ENCODE measurements at regions not wholly inside any gene's neighbourhood (a gene's known extent, or its start where the extent isn't known, plus 50 kb on each side); places are given as distances from the start of the nearest gene placed in this dataset.

DNA sequence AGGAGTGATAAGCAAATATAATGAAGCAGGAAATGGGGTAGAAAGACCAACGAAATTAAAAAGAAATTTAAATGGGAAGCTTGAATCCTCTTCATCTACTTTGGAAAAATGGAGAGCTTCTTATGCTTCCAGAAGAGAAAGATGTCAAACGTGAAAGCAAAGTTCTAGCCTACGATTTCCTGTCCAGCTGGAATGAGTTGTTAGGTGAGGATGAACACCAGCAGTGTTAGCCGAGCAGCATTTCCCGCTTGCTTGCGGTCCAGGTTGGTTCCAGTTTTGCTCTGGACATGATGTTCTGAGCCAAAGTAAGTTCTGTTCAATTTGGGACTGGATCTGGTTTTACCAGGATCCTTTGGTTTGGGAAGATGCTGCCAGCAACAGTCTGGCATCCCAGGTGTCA, 78.9 kb downstream of the DACT1 start:
- TF ChIP-seq, protein P1, sequence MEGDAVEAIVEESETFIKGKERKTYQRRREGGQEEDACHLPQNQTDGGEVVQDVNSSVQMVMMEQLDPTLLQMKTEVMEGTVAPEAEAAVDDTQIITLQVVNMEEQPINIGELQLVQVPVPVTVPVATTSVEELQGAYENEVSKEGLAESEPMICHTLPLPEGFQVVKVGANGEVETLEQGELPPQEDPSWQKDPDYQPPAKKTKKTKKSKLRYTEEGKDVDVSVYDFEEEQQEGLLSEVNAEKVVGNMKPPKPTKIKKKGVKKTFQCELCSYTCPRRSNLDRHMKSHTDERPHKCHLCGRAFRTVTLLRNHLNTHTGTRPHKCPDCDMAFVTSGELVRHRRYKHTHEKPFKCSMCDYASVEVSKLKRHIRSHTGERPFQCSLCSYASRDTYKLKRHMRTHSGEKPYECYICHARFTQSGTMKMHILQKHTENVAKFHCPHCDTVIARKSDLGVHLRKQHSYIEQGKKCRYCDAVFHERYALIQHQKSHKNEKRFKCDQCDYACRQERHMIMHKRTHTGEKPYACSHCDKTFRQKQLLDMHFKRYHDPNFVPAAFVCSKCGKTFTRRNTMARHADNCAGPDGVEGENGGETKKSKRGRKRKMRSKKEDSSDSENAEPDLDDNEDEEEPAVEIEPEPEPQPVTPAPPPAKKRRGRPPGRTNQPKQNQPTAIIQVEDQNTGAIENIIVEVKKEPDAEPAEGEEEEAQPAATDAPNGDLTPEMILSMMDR (optimal IDR thresholded peaks at IDR 0.05 in 1 of 3, IDR thresholded peaks at IDR 0.05 in 1 of 3, conservative IDR thresholded peaks at IDR 0.05 in 1 of 3; ENCODE audit: extremely low read depth in 1 of 3, insufficient read depth in 2 of 3, low read length in 3 of 3): no peak
- no peak for TF ChIP-seq EZH2 (IDR thresholded peaks at IDR 0.05; ENCODE audit: low read length)

All from keratinocyte (primary cell).